PC-3 (cell line): ENCODE measurements at regions not wholly inside any gene's neighbourhood (a gene's known extent, or its start where the extent isn't known, plus 50 kb on each side); places are given as distances from the start of the nearest gene placed in this dataset.
A peak's percentile ranks its signal among the peaks of the same experiment; 100 is the strongest.

Source experiments
- CTCF ChIP-seq: fragments of 300-600 bp; sonication (generic); conservative IDR thresholded peaks from 2 replicates; pipeline ENCODE4 v1.5.1; 2017; ENCODE audit warnings: antibody characterized with exemption, low read depth, mild to moderate bottlenecking, low read length
- EZH2 ChIP-seq: fragments of 300-600 bp; sonication (generic); IDR thresholded peaks from one replicate; pipeline ENCODE4 v1.6.1; 2017; ENCODE audit warnings: antibody characterized with exemption, mild to moderate bottlenecking, low read length; ENCODE audit not compliant: unreplicated experiment
- EZH2phosphoT487 ChIP-seq: fragments of 300-600 bp; sonication (generic); IDR thresholded peaks from 2 replicates; pipeline ENCODE4 v1.6.1; 2018; ENCODE audit warnings: mild to moderate bottlenecking, antibody characterized with exemption, low read length, borderline replicate concordance

GRCh38 chr4:55186123-55186522, 60.7 kb upstream of the KDR start:
- TF ChIP-seq CTCF (peak; percentile 47), EZH2 (no peak), EZH2phosphoT487 (no peak)
